AG08396 (cell line): ENCODE measurements at regions not wholly inside any gene's neighbourhood (a gene's known extent, or its start where the extent isn't known, plus 50 kb on each side); places are given as distances from the start of the nearest gene placed in this dataset.

ENCODE experiments used
- DNase-seq: peaks from one replicate; pipeline ENCODE4 v3.0.0; 2012; ENCODE audit warnings: low spot score, mixed read lengths

DNA sequence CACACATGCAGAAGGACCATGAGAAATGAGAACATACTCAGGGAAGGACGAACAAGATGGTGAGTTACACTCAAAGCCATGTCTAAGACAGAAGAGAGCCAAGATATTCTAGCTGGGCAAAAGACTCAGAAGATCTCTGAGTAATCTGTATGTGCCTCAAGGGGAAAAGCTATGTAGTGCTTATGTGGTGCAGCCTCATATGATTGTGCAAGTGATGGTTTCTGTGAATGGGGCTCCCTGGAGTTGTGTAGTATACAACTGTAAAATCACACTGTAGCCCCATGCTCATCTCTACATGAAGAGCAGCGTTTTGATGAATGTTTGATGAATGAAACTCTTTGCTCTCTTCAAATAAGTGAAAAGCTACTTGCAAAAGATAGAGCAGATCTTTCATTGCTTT is 57.5 kb downstream of the OSR1 start:
- DNase-seq = no peak

DNA sequence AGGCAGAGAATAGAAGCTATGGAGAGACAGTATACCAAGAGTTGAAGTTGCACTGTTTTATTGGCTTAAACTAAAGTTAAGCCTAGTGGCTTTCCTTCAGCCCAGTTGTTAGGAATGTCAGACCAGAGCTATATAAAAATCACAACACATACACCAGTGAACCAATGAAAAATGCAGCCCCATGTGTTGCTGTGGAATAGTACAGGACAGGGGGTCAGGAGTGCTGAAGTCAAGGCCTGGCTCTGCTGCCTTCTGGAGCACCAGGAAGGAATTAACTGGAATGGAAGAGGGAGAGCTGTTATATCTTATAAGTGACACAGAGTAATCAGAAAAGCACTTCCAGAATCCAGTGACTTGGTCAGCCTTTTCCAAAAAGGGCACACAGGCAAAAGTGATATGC is 58.9 kb downstream of the OSR1 start:
- no peak for DNase-seq

DNA sequence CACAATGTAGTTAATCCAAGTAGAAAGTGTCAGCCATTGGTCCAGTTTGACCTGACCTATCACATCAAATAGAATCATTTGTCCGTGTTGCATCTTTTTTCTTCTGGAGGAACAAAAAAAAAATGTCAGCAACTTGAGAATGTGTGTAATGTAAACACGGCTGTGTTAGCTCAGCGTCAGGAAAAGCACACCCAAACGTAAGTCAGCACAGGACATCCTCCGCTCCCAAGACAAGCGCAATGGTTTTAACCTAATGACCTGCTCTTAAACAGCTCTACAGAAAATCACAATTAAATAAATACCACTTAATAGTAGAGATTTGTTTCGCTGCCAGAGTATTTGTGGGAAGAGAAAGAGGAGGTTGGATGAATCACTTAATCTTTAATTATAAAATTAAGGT is 59.4 kb downstream of the OSR1 start:
- no peak for DNase-seq

DNA sequence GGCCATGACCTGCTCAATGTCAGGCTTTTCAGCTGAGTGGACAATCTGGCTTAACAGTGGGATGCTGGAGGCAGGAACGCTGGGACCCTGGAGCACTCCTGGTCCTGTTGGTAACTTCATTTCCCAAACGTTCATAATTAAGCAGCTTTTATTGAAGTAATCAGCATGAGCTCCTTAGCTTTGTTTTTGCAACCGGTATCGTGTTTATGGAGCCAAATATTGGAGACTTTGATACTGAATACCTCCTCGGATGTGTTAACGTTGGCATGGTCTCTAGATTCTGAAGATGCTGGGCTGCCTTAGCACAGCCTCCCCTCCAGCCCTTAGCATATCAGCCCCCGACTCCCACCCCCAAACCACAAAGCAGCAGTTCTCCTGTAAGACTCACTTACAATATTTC is 60.7 kb downstream of the OSR1 start:
- DNase-seq = no peak

DNA sequence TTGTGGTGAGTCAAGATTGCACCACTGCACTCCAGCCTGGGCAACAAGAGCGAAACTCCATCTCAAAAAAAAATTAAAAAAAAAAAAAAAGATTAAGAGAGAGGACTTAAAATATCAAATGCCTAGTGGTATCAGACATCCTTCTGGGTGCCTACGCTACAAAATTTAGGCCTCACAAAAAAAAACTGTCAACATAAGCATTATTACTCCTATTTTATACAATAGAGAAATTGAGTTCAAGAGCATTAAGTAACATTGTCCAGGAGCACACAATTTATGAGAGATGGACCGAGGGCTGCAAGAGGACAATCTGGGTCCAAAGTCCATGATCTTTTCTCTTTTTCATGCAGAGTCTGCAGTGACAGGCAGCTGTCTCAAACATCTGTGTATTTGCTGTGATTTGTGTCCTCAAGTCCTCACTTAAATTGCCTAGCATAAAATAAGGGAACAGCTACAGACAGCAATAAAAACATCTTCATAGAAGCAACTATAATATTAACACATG is 62.4 kb downstream of the OSR1 start:
- no peak for DNase-seq

DNA sequence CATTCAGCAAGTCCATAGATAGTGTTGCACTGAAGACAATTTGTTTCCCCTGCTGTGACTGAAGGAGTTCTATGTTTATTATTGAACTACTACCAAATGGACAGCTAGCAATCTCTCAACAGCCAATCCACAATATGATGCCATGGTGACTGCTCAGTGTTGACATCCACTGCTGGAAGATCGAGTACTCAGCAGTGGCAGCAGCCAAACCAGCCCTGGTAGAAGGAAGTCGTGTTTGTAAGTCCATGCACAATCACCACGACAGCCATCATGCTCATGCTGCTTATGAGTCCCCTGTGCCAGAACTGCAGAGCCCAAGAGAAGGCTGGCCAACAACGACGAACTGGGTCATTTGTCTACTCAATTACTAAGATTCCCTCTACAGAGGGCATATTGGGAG is 66.4 kb downstream of the OSR1 start:
- DNase-seq = no peak

DNA sequence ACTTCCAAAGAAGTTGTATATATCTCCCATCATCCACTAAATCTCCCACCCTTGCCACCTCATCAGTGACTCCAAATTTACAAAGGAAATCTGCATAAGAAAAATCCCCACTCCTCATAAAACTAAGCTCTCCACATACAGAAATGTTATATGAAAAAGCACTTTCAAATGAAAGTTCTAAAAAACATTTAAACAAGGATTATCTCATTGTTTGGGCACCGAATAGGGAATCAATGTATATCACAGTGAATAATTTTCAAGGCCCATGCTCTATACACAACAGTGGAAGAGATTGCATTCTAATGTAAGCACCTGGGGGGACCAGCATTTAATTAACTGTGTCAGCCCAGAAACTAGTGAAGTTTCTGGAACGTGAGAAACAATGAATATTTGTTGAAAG is 70.1 kb downstream of the OSR1 start:
- no peak for DNase-seq

DNA sequence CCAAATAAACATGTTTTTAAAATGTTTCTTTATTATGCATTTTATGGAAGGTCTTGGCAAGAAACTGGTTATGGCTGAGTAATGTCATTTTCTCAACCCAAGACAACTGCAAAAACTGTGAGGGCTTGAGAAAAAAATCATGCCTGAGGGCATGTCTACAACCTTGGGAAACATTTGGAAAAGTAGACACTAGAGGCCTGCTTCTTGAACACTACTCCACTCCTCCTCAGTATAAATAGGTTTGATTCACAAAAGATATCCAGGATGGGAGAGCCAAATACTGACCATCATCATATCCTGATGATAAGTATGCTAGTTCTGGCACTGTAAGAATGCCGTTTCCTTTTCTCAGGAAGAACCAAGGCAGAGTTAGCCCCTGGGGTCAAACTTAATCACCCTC is 71.1 kb downstream of the OSR1 start:
- no peak for DNase-seq

DNA sequence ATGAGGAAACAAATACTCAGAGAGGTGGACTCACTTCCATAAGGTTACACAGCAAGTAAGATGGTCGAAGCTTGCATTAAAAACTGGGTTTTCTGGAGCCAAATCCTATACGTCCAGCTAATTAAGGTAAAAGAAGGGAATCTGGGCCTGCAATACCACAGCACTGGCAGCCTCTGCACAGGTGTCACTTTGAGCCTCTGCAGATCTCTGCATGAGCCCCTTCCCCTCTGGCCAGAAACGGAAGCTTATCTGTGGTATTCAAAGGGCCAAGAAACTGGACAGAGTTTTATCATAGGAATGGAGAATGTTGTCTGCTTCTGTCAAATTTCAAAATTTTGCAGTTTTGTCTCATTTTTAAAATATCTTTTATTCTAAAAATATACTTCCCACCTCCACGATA is 76.1 kb downstream of the OSR1 start:
- no peak for DNase-seq

DNA sequence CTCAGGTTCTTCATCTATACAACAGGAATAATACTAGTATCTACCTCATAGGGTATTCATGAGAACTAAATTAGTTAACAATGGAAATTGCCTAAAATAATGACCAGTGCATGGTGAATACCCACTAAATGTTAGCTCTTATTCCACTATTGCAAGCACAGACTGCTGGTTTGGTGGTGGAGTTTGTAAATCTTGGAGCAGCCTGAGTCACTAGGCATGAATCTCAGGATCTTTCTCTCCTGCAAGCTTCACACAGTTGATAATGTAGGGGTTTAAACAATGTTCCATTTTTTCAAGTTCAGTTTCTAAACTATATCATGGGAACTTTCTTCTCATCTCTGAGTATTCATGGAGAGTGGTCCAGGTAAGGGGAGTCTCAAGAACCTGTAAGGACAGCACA is 84.0 kb downstream of the OSR1 start:
- DNase-seq = peak; percentile 7

DNA sequence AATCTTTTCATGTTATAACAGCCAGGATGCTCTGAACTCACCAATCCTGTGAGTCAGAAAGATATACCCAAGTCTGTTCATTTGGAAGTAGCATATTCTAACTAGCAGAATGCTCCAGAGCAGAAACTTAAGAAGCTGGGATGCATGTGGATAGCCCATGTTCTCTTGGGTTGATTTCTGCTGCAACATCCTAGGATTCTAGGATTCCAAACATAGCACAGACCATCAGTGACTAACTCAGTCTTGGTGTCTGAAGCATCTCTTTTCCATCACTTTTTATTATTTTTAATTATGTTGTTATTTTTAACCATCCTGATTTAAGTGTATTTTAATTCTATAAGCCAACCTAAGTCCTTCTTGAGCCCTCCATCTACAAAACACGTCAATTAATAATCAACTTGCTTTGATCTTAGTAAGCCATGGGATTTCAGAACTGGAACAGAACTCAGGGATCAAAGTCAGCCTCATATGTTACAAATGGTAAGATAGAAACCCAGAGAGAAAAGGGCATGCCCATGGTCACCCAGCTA is 85.4 kb downstream of the OSR1 start:
- DNase-seq = no peak

DNA sequence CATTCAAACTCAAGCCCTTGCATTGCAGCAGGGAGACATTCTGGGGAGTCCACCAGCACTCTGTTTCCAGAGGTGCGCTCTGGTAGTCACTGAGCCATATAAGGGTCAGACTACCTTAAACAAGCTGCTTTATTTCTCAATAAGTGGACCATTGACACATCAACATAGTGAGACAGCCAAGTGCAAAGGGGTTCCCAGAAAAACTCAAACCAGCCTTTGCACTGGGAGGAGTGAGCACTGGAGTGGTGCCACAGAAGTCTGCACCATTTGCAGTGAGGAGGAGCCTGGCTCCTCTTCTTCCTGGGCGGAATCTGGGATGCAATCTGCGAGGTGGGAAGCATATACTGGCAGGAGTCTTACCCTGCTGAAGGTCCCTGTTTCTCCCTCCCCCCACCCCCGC is 86.4 kb downstream of the OSR1 start:
- DNase-seq = no peak

DNA sequence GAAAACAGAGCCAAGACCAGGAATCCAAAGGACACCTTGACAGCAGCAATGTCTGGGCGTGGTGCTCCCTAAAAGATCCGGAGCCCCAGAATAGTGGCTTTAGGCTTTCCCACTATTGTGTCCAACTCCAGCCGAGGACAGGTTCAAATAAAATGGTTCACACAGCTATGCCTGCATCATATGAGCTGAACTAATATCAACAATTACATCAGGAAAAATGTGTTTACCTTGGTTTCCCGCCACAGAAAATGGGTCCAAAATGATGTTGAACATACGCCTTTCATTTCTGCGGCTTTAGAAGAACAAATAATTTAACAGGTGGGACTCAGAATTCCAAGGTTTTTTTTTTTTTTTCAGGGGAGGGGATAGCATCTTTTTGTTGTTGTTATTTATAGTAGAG is 93.6 kb downstream of the OSR1 start:
- no peak for DNase-seq

DNA sequence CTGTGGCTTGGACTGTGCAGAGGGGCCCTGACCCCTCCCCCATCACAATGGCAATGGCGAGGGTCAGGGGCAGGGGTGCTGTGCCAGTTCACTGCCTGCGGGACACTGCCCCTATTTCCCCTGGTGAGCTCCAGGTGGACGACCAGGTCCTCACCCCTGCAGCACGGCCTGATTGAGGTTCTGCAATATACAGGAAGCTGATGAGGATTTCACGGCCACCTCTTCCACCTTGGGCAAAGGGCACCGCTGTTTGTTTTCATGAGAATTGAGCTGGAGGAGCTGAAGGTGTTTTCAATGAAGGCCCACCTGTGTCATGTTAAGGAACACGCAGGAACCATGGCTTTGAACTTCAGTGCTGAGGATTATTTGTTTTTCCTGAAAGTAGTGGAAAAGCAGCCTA is 96.3 kb downstream of the OSR1 start:
- no peak for DNase-seq

DNA sequence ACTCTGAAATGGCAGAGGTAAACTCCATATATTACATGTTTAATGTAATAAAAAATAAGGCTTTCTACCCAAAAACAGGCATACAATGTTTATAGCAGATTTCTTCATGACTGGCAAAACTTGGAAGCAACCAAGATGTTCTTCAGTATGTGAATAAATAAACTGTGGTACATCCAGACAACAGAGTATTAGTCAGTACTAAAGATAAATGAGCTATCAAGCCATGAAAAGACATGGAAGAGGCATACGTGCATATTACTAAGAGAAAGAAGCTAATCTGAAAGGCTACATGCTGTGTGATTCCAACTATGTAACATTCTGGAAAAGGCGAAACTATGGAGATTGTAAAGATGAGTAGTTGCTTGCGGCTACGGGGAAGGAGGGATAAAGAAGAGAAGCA is 97.4 kb downstream of the OSR1 start:
- no peak for DNase-seq

DNA sequence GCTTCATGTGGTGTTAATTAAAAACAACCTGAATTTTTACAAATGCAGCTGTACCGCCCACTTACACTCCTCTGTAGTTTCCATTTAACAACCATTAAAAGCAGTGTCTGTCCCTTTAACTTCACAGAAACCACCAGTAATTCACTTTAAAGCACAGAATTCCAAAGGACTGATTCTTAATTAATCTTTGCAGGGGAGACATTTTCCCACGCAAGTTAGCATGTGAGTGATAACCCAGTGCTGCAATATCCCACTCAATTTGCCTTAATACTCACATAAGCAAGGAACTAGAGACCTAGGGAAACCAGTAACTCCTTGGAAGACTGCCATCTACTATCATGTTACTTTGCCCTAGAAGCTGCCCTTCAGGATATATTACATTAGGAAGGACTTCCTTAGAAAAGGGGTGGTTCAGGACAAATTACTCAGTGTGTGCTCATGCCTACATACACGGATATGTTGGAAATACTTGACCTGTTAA is 102.3 kb downstream of the OSR1 start:
- peak; percentile 54 for DNase-seq

DNA sequence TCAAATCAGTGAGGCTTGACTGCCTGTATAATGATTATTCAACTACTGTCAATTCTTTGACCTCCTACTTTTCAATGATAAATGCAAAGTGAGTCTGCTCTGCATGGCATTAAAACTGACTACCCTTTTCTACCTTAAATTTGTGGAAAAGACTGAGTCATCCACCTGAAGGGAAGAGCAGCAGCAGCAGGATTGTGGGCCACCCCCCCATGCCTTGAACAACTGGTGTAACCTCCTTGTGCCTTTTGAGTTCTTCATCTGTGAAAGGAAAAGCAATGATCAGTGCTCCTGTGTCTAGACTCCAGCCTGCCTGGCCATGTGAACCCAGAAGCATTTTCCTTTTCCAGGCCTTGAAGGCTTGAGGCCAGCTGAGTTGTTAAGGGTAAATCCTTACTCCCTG is 102.9 kb downstream of the OSR1 start:
- no peak for DNase-seq

DNA sequence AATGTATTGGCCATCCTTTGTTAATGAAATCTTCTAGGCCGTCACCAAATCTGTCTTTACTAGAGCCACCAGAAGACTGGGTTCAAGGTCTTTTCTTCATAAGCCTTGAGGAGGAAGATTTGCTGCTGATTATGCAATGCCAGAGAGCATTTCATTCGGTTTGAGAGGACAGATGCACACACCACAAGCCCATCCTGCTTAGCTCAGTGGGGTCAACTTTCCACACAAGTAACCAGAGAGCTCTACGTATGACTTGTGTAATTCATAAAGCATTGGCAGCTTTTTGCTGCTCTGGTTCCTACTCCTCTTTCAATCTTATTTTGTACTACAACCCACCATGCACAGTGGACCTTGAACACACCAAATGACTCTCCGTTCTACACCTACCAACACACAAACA is 106.9 kb downstream of the OSR1 start:
- DNase-seq = no peak

DNA sequence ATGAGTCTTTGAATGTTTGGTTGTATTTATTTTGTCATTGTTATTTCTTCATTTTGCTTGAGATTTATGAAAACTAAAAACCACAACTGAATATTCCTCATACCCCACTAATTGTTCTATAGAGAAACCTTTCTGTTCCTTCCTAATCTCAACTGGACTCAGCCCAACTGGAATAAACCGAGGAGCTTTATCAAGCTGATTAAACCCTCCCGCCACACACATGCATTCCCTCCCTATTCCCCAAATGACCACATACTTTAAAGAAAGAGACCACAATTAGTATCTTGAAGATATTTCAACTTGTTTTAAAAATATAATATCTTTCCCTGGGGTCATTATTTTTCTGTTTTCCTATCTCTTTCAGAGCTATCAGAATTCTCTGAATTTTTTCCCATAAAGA is 107.5 kb downstream of the OSR1 start:
- no peak for DNase-seq

DNA sequence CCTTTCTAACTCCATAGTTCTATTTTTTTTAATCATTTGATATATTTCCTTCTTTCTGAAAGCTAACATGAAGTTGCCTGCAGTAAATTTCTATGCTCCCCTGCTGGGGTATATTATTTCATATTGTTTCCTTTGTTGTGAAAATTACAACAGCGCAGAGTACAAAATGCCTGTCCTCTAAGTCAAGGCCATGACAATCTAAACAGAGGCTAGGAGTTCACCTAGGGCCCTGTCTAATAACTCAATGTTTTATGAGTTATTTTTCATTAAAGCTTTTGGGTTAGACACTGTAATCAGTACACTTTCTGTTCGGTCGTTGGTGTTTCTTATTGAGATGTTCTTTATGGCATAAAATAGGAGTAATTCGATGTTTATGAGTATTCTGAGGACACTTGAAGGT is 111.2 kb downstream of the OSR1 start:
- no peak for DNase-seq

DNA sequence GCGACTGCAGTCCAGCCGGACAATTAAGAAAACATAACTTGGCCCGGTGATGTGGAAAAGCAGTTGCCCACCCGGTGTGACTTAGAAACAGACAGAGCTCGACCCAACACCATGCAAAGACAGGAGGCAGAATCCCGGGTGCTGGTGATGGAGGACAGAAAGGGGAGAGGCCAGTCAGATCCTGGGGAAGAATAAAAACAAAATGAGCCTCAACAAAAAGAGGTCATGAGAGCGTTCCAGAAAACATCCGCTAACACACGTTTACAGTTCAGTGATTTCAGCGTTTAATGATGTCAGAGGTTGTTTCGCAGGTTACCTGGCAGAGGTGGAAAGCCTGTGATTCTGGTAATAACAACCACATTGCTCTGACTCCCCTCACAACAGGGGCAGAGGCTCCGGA is 111.9 kb downstream of the OSR1 start:
- no peak for DNase-seq

DNA sequence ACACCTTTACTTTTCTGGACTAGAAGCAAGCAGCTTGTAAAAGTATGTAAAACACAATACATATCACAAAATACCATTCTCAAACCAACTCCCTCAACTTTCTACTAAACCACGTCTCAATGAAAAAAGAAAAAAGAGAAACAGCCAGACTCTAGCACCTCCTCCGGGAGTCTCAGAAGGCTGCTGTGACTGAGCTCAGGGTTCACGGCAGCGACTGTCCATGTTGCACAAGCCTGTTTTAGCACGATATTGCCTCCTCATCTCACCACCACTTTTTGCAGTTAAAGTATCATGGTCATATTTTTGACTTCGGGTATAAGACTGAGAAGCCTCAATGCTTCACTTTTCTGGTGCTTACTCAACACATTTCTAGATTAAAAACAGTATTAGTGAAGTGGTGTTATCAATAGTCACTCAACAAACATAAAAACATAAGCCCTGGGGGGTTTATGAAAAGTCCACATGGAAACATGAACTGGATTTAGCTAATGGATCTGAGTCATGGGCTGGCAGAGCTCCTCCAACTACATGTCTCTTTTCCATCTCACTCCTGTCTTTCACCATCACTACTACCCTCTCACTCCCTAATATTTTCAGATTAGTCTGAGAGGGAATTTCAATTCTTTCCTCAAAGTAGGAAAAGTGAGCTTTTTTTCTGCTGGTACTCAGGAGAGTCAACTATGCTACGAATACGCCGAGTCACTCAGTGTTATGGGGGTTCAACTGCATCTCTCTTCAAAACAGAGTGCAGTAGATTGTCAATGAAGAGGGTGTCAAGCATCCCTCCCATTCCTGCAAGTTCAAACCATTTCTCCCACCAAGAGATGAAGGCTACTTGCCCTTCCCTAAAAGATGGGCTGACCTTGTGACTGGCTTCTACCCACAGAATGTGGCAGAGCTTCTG is 113.7 kb downstream of the OSR1 start:
- no peak for DNase-seq

DNA sequence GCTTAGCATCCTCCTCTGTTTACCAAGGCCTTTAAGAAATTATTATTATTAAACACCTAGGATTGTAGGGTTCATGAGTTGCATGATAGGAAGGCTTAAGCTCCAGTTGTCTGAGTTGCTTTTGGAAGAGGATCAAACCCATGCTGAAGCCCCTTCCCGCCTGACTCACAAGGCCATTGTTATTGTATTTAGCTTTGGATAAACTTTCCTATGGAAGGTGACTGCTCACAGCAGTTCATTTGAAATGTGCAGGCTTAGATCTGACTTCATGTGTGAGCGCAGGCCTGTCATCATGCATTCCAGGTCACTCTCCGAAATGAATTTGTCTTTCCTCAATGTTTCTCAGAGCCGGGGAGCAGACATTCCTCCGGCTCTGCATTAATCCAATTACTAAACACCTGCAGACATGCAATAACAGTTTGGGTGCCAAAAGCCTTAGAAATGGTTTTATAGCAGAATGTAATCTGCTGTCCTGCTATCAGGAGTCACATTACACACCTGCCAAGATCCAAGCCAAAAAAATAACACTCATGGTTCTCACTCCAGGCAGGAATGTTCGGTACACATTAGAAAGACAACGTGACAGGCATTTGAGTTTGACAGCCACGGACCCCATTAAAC is 119.9 kb downstream of the OSR1 start:
- DNase-seq = no peak
